ENCODE measurements at regions not wholly inside any gene's neighbourhood (a gene's known extent, or its start where the extent isn't known, plus 50 kb on each side); places are given as distances from the start of the nearest gene placed in this dataset.

DNA sequence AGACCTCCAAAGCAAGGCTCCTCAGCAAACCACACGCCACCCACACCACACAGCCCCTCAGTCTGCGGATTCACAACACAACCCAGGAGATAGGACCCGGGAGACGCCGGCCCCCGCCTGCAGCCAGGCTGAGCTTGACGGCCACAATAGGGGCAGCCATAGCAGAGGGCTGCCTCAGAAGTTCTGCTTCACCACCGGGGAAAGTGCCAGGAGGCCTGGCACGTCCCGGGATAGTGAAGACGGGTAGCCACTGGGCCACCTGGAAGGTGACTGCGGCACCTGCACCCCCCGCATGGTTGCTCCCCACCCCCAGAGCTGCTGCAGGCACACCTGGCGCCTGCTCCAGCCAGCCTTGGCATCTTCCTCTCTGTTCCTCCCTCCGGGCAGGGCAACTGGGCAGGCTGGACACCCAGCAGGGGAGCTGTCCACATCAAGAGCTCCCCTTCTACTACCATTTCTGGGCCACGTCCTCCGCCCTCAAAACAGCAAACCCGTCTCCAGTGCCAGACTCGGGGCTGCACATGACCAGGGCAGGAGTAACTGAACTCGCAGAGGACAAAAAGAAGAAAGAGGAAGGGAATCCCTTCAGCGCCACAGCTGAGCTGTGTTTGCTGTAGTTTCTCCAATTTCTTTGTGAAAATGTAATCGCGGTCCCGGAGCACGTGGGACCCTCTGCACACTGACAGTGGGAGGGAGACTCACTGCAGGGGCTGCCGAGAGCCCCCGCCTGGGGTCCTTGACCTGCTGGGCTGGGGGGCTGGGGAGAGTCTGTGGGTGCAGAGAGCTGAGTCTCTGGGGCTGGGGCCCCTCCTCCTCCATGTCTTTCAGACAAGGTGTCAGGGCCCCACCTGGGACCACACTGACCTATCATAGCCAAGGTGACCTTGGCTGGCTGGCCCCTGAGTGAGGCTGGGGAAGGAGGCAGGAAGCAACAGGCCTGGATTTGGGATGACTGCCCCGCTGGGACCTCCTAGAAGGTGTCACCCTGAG lies 74.2 kb upstream of the C14orf180 start:
- no peak for DNase-seq

DNA sequence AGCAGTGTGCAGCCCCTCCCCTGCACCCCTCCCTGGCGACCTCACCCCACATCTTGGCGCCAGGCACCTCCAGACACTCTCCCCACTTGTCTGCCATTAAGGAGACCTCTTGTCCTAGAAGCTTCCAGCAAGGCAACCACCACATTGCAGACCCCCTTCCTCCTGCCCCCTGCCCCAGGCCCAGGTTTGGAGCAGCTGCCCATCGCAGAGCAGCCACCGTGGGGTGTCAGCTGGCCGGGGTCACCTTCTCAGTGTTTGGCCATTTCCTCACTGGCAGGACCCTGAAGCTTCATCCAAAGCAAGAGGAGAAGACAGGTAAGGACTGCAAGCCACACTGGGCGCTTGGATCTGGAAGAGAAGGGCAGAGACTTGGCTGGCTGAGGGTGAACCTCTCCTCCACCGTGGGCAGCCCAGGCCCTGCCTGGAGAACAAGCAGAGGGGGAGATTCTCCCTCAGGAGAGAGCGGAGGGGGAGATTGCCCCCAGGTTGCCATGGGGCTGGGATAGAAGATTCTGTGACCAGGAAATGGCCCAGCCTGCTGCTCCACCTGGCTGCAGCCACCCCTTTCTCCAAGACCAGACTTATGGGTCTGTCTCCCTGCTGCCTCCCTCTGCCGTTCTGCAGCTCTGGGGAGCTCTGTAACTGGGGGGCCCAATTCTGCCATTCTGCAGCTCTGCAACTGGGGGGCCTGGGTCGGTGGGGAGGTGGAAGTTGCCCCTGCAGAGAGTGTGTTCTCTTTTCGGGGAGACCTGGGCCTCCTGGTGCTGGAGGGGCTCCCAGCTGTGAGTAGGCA lies 72.9 kb upstream of the C14orf180 start:
- DNase-seq, result no peak

DNA sequence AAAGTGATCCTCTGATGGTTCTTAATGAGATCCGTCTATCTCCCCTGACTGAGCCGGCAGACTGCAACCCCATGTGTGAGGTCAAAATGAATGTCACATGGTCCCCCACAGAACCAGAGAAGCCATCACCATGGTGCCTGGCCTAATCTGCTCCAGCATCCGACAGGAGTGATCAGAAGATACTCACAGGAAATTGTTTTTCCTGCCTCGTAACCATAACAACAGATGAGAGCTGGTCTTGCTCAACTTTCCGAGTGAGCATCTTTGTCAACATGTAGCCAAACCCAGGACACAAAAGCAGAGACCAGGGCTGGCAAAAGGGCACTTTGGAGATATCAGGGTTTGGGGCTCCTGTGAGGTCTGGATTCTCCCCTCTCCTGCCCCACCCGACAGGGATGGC lies 72.1 kb upstream of the C14orf180 start:
- DNase-seq, result no peak

GRCh38 chr14:104509673-104510072 lies 69.9 kb upstream of the C14orf180 start:
- no peak for DNase-seq

GRCh38 chr14:104510216-104510615 lies 69.3 kb upstream of the C14orf180 start:
- DNase-seq, result no peak

GRCh38 chr14:104510794-104511611 lies 68.6 kb upstream of the C14orf180 start:
- no peak for DNase-seq

DNA sequence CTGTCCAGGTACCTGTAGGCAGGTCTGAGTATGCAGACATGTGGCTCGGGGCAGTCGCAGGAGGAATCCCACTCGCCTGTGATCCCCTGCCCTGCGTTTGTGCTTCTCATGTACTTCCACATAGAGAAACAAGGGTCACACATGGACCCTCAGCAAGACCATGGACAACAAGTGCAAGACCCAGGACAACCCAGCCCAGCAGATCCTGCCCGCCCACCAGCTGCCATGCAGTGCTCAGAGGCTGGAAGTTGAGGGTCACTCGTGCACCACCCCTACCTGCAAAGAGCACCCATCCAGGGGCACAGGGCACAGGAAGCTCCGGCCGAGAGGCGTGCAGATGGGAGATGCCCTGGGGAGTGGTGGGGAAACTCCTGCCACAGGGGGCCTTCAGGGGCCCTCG lies 67.5 kb upstream of the C14orf180 start:
- no peak for DNase-seq

DNA sequence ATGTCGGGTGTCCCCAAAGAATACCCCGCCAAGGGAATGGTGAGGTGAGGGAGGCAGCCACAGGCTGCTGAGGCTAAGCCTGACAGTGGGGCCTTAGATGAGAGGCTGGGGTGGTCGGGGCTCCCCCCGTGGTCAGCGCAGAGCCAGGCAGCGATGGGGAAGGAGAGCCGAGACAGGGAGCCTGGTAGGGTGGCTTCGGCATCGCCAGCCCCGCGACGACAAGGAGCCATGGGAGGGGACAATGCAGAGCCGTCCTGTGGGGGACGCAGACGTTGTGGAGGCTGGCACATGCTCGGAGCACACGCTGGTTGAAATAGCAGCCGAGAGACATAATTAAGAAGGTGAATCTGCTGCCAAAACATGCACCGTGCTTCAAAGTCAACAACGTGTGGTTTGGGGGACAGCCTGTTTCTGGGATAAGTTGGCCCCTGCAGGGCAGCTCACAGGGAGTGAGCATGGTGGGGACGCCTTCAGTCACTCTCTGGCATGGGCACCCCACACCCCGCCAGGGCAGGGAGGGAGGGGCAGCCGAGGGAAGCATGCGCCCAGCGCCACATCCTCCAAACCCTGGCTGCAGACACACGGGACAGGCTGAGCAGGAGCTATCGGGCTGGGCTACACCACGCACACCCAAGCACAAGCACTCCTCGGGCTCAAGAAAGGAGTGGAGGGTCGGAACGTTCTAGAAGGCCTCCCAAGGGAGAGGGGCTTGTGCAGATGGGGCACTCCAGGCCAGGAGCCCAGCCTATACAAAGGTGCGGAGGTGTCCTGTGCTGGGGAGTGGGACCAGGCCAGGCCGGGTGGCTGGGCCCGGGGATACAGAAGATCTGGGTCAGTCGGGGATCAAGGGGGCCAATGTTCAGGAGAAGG lies 66.6 kb upstream of the C14orf180 start:
- DNase-seq, result no peak

DNA sequence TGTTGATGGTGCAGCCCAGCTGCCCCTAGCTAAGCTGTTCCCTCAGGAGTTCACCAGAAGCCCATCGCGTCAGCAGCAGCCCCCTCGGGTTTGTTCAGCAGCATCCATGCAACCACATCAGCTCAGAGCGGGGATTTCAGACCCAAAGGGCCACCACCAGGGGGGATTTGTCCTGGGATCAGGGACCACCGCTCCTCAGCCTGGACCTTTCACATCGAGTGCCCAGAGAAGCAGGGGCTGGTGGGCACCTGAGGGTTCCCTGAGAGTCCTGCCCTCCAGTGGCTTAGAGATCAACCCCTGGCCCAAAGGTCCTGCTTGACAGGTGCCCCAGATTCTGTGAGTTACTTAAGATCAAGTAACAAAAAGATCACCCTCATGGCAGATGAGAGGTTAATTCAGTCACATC lies 65.9 kb upstream of the C14orf180 start:
- DNase-seq, result no peak

DNA sequence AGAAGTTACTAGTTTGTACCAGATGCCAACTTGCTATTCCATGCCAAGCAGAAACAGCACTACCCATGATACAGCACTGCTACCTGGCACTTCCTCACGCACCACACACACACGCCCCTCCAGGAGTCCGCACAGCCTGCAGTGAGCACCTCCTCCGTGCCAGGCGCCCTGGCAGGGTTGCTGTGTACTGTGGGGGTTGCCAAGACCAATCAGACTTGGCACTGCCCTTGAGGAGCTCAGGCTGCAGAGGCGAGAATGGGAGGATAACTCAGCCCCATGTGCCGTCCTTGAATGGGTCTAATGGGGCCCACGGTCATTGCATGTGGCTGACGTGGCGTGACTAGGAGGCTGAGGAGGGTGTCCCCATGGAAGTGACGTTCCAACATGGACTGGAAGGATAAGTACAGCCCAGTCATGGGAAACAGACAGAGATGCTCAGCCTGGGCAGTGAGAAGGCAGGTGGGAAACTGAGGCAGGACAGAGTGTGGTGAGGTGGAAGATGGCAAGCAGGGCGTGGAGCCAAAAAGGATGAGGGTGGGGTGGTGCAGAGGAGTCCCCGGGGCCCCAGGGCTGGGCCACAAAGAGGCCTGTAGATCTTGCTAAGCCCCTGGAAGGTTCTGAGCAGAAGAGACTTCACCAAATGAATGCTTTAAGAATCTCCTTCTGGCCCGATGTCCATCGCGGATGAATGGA lies 65.3 kb upstream of the C14orf180 start:
- no peak for DNase-seq

- DNase-seq, result no peak
Observed at GRCh38 chr14:104515059-104515810, 64.3 kb upstream of the C14orf180 start.

DNA sequence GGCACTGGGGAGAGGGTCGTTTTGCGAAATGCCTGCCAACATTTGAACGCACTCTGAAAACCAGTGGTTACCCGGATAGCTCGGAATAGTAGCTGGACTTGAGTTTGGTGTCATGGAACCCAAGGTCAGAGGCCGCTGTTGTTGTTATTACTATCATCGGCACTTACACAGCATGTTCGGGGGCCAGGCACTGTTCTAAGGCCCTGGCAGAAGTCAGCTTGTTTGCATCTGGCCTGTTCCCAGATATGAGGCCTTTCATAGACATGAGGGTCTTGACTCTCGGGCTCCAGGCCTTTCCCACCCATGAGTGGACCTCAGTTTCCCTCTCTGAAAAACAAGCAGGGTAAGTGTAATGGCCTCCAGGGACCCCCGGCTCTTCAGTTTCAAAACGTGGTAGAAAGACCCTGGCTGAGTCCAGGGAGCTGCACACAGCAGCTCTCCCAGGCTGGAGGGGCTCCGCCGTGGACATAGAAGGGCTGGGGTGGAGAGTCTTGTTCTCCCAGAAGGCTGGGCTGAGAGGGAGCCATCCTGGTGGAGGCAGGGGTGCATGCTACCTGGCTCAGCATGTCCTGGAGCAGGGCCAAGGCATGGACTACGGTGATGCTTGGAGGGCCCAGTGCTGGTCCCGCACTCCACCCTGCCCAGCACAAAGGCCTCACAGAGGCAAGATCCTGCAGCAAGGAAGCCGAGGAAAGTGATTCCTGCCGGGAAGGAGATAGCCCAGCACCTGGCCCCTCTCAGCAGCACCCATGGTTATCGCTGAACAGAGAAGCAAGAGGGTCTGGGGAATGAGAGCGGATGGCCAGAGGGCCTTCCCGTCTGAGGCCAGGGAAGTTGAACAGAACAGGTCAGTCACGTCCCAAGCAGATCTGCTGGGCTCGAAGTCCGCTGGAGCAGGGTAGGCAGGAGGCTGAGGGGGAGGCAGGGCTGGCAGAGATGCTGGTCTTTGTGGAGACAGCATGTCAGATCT lies 63.5 kb upstream of the C14orf180 start:
- no peak for DNase-seq

GRCh38 chr14:104516906-104517305 lies 62.7 kb upstream of the C14orf180 start:
- no peak for DNase-seq

GRCh38 chr14:104517426-104517825 lies 62.1 kb upstream of the C14orf180 start:
- no peak for DNase-seq

GRCh38 chr14:104517867-104518266 lies 61.7 kb upstream of the C14orf180 start:
- DNase-seq, result no peak

GRCh38 chr14:104518659-104519350 lies 60.8 kb upstream of the C14orf180 start:
- no peak for DNase-seq

GRCh38 chr14:104519721-104520120 lies 59.8 kb upstream of the C14orf180 start:
- no peak for DNase-seq

DNA sequence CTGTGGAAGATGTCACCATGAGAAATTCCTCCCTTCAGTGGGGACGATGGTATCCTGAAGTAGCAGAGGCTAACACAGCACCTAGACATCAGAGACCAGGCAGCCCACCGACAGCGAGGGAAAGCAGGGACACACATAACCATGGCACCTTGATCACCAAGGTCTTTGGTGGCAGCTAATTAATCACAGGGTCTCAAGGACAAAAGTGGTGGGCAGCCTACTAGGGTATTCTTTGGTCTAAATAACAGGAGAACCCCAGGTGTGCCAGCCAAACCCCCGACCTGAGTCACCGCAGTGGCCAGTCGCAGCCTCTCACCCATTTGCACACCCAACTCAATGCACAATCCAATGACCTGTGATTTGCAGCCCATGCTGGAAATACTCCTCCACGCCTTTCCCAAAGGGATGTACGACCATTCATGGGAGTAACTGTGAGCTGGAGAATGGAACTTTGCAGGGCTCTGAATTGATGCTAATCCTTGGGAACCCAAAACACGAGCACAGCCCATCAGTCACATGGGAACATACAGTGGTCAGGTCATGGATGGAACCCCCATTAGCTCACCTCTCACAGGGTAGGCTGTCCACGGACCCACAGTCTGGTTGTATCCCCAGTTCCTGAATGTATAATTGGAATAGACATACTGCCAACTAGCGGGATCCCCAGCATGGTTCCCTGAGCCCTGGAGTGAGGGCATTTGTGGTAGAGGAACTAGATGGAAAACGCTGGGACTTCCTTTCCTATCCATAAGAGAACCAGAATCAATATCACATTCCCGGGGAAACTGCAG lies 58.7 kb upstream of the C14orf180 start:
- no peak for DNase-seq

Data from hematopoietic multipotent progenitor cell treated with erythropoietin and hydrocortisone succinate and interleukin-3 and kit ligand, for 4 days (in vitro differentiated cells).